PC-3 (cell line): ENCODE measurements at regions not wholly inside any gene's neighbourhood (a gene's known extent, or its start where the extent isn't known, plus 50 kb on each side); places are given as distances from the start of the nearest gene placed in this dataset.

ENCODE experiments used
- ATAC-seq: fragments of 200-7000 bp; cut with Tn5 transposase; 2 replicates; pipeline ENCODE4 v1.9.1; 2020; ENCODE audit warnings: mild to moderate bottlenecking, moderate library complexity
- BruUV-seq: library from RNA; stranded (reverse); fragments of 400-500 nt; replicated peaks from 2 replicates; lab custom pipeline; 2021; lab: Mats Ljungman, UMichigan
- CTCF ChIA-PET: fragments of 300-600 bp; sonication (Branson Sonifier 250); formaldehyde crosslinking; loops from one replicate; lab custom pipeline; 2022; ENCODE audit warnings: antibody characterized with exemption; lab: Charles Lee
- POLR2A ChIA-PET: fragments of 300-600 bp; sonication (Branson Sonifier 250); formaldehyde crosslinking; loops from one replicate; lab custom pipeline; 2022; ENCODE audit warnings: antibody characterized with exemption; ENCODE audit not compliant: unreplicated experiment; lab: Charles Lee
- DNase-seq: peaks from one replicate; pipeline ENCODE4 v3.0.0-alpha.2; 2015
- H2AFZ ChIP-seq: fragments of 300-600 bp; sonication (generic); 2 replicates; pipeline ENCODE4 v1.6.0; 2016; ENCODE audit warnings: antibody characterized with exemption, low read length
- H3F3A ChIP-seq: fragments of 300-600 bp; sonication (generic); one replicate; pipeline ENCODE4 v1.6.0; 2017; ENCODE audit warnings: antibody characterized with exemption, low read length, control low read depth, mild to moderate bottlenecking; ENCODE audit not compliant: unreplicated experiment
- H3K27ac ChIP-seq: fragments of 300-600 bp; sonication (generic); 2 replicates; pipeline ENCODE4 v1.5.1; 2016; ENCODE audit warnings: mild to moderate bottlenecking, low read length
- H3K27me3 ChIP-seq: fragments of 300-600 bp; sonication (generic); 2 replicates; pipeline ENCODE4 v1.6.1; 2016; ENCODE audit warnings: low read length, mixed read lengths
- H3K36me3 ChIP-seq: fragments of 300-600 bp; sonication (generic); 2 replicates; pipeline ENCODE4 v1.6.1; 2016; ENCODE audit warnings: low read depth, mixed run types, low read length, mixed read lengths
- H3K4me1 ChIP-seq: fragments of 300-600 bp; sonication (generic); 2 replicates; pipeline ENCODE4 v1.5.1; 2016; ENCODE audit warnings: low read length; ENCODE audit not compliant: insufficient read depth
- H3K4me2 ChIP-seq: fragments of 300-600 bp; sonication (generic); 2 replicates; pipeline ENCODE4 v1.6.0; 2016; ENCODE audit warnings: low read length
- H3K4me3 ChIP-seq: fragments of 300-600 bp; sonication (generic); 2 replicates; pipeline ENCODE4 v1.5.1; 2016; ENCODE audit warnings: mild to moderate bottlenecking, low read length, mixed read lengths
- H3K79me2 ChIP-seq: fragments of 300-600 bp; sonication (generic); 2 replicates; pipeline ENCODE4 v1.6.1; 2017; ENCODE audit warnings: low read length, mixed read lengths
- H3K9ac ChIP-seq: fragments of 300-600 bp; sonication (generic); 2 replicates; pipeline ENCODE4 v1.6.0; 2016; ENCODE audit warnings: mild to moderate bottlenecking, low read length
- H3K9me2 ChIP-seq: fragments of 300-600 bp; sonication (generic); replicated peaks from 2 replicates; pipeline ENCODE4 v1.6.1; 2016; ENCODE audit warnings: mixed run types, low read length, mixed read lengths
- H3K9me3 ChIP-seq: fragments of 300-600 bp; sonication (generic); 2 replicates; pipeline ENCODE4 v1.6.1; 2016; ENCODE audit warnings: low read length, mixed read lengths
- H4K20me1 ChIP-seq: fragments of 300-600 bp; sonication (generic); 2 replicates; pipeline ENCODE4 v1.6.1; 2016; ENCODE audit warnings: low read length, mixed read lengths
- CTCF ChIP-seq: fragments of 300-600 bp; sonication (generic); conservative IDR thresholded peaks from 2 replicates; pipeline ENCODE4 v1.5.1; 2017; ENCODE audit warnings: antibody characterized with exemption, low read depth, mild to moderate bottlenecking, low read length
- EZH2 ChIP-seq: fragments of 300-600 bp; sonication (generic); IDR thresholded peaks from one replicate; pipeline ENCODE4 v1.6.1; 2017; ENCODE audit warnings: antibody characterized with exemption, mild to moderate bottlenecking, low read length; ENCODE audit not compliant: unreplicated experiment
- EZH2phosphoT487 ChIP-seq: fragments of 300-600 bp; sonication (generic); IDR thresholded peaks from 2 replicates; pipeline ENCODE4 v1.6.1; 2018; ENCODE audit warnings: mild to moderate bottlenecking, antibody characterized with exemption, low read length, borderline replicate concordance
- intact Hi-C: fragments of 100-400 bp; cut with micrococcal nuclease; formaldehyde crosslinking; loops from 2 replicates; pipeline ENCODE4 v1.9.0; 2023

- Histone ChIP-seq H3K9me3 (no peaks in the 10 kb centered on the region), H3K9ac (no peak overlapping the region), H3K27me3 (peaks cover 15% of the 10 kb centered on the region; the same call in 1 of the 2 replicates), H3K4me3 (no peak overlapping the region), H3K4me1 (no peaks in the 10 kb centered on the region), H3K79me2 (no peaks in the 10 kb centered on the region), H2AFZ (no peak overlapping the region), H3K4me2 (no peak overlapping the region), H3F3A (no peaks in the 10 kb centered on the region), H3K9me2 (no peaks in the 10 kb centered on the region), H3K36me3 (no peaks in the 10 kb centered on the region), H3K27ac (no peak overlapping the region), H4K20me1 (no peaks in the 10 kb centered on the region)
- POLR2A ChIA-PET = no interaction called here
- no TSS peak for BruUV-seq
- intact Hi-C loops = no loop called here
- no peak for TF ChIP-seq EZH2phosphoT487
- DNase-seq (no peak), ATAC-seq (no peak)
- CTCF ChIA-PET = no interaction called here
These were observed 125.3 kb upstream of the SLC25A13 start for GRCh38 chr7:96447109-96447645.

- BruUV-seq = no TSS peak
- CTCF ChIA-PET = no interaction called here
- ATAC-seq = no peak
These were observed 119.7 kb upstream of the SLC25A13 start for GRCh38 chr7:96441436-96442084.

GRCh38 chr7:96440328-96440727 is 118.4 kb upstream of the SLC25A13 start:
- no peak for ATAC-seq
- no peak for DNase-seq

More at GRCh38 chr7:96441436-96442084, 119.7 kb upstream of the SLC25A13 start:
- H3K9me3 ChIP-seq = no peaks in the 10 kb centered on the region
- no peaks in the 10 kb centered on the region for H3F3A ChIP-seq
- POLR2A ChIA-PET = no interaction called here
- no peaks in the 10 kb centered on the region for H3K9me2 ChIP-seq
- no peak overlapping the region for H2AFZ ChIP-seq
- H3K27me3 ChIP-seq = peaks cover 3% of the 10 kb centered on the region; the same call in 1 of the 2 replicates
- H3K36me3 ChIP-seq = no peaks in the 10 kb centered on the region
- no peaks in the 10 kb centered on the region for H3K4me1 ChIP-seq
- intact Hi-C loops = no loop called here
- no peak overlapping the region for H3K9ac ChIP-seq
- TF ChIP-seq EZH2phosphoT487 (no peak), CTCF (no peak), EZH2 (no peak)
- DNase-seq = no peak
- no peak overlapping the region for H3K4me3 ChIP-seq
- no peak overlapping the region for H3K27ac ChIP-seq
- no peaks in the 10 kb centered on the region for H4K20me1 ChIP-seq
- H3K4me2 ChIP-seq = no peak overlapping the region
- no peaks in the 10 kb centered on the region for H3K79me2 ChIP-seq

More at GRCh38 chr7:96440328-96440727, 118.4 kb upstream of the SLC25A13 start:
- TF ChIP-seq EZH2phosphoT487 (no peak), EZH2 (no peak), CTCF (no peak)
- H3K27me3 ChIP-seq = no peaks in the 10 kb centered on the region
- no TSS peak for BruUV-seq
- no peaks in the 10 kb centered on the region for H3K9me2 ChIP-seq
- no peaks in the 10 kb centered on the region for H3K9me3 ChIP-seq
- H2AFZ ChIP-seq = no peak overlapping the region
- H3K36me3 ChIP-seq = no peaks in the 10 kb centered on the region
- no peak overlapping the region for H3K27ac ChIP-seq
- intact Hi-C loops = no loop called here
- ChIA-PET CTCF (no interaction called here), POLR2A (no interaction called here)
- H3K79me2 ChIP-seq = no peaks in the 10 kb centered on the region
- no peak overlapping the region for H3K4me2 ChIP-seq
- no peaks in the 10 kb centered on the region for H4K20me1 ChIP-seq
- no peaks in the 10 kb centered on the region for H3F3A ChIP-seq
- no peak overlapping the region for H3K4me3 ChIP-seq
- no peak overlapping the region for H3K9ac ChIP-seq
- no peaks in the 10 kb centered on the region for H3K4me1 ChIP-seq
